Osteoblast (primary cell): ENCODE measurements at regions not wholly inside any gene's neighbourhood (a gene's known extent, or its start where the extent isn't known, plus 50 kb on each side); places are given as distances from the start of the nearest gene placed in this dataset.

ENCODE experiments used
- DNase-seq: peaks from one replicate; pipeline ENCODE4 v3.0.0; 2011; ENCODE audit warnings: low spot score, mixed read lengths; ENCODE audit not compliant: insufficient read length; ENCODE audit errors: missing footprints
- H2AFZ ChIP-seq: 2 replicates; pipeline ENCODE4 v1.6.0; 2011; ENCODE audit warnings: mild to moderate bottlenecking, low read length
- H3K27ac ChIP-seq: 2 replicates; pipeline ENCODE4 v1.5.1; 2011; ENCODE audit warnings: mild to moderate bottlenecking, low read depth, low read length, moderate library complexity
- H3K27me3 ChIP-seq: 2 replicates; pipeline ENCODE4 v1.6.0; 2012; ENCODE audit warnings: mild to moderate bottlenecking, control low read depth, inconsistent platforms, low read length, moderate library complexity; ENCODE audit not compliant: insufficient read depth
- H3K36me3 ChIP-seq: 2 replicates; pipeline ENCODE4 v1.5.1; 2011; ENCODE audit warnings: mild to moderate bottlenecking, low read length, control low read depth, moderate library complexity; ENCODE audit not compliant: insufficient read depth
- H3K4me1 ChIP-seq: 2 replicates; pipeline ENCODE4 v1.5.1; 2011; ENCODE audit warnings: mild to moderate bottlenecking, low read length, control low read depth, moderate library complexity; ENCODE audit not compliant: insufficient read depth
- H3K4me2 ChIP-seq: 2 replicates; pipeline ENCODE4 v1.6.0; 2011; ENCODE audit warnings: mild to moderate bottlenecking, low read length; ENCODE audit not compliant: insufficient read depth
- H3K4me3 ChIP-seq: fragments of 200-600 bp; sonication (generic); 3 replicates; pipeline ENCODE4 v1.5.1; 2012; ENCODE audit warnings: mild to moderate bottlenecking, low read length, inconsistent platforms; ENCODE audit not compliant: insufficient read depth
- H3K79me2 ChIP-seq: 2 replicates; pipeline ENCODE4 v1.6.0; 2012; ENCODE audit warnings: mild to moderate bottlenecking, low read length, control low read depth, inconsistent platforms; ENCODE audit not compliant: insufficient read depth
- H3K9me3 ChIP-seq: 2 replicates; pipeline ENCODE4 v1.5.1; 2011; ENCODE audit warnings: low read depth, low read length, control low read depth
- H4K20me1 ChIP-seq: 2 replicates; pipeline ENCODE4 v1.6.0; 2012; ENCODE audit warnings: mild to moderate bottlenecking, low read length, control low read depth; ENCODE audit not compliant: insufficient read depth
- CTCF ChIP-seq: IDR thresholded peaks from 2 replicates; pipeline ENCODE4 v1.5.1; 2011; ENCODE audit warnings: mild to moderate bottlenecking, low read depth, low read length, moderate library complexity; ENCODE audit errors: extremely low read depth

- DNase-seq: no peak
- no peaks in the 10 kb centered on the region for H3K9me3 ChIP-seq
Observed at GRCh38 chr22:27181537-27181936, 524.1 kb downstream of the MIAT start.

GRCh38 chr22:27183474-27183873 lies 526.1 kb downstream of the MIAT start:
- no peaks in the 10 kb centered on the region for H3K79me2 ChIP-seq
- TF ChIP-seq CTCF: no peak
- no peak for DNase-seq
- no peaks in the 10 kb centered on the region for H4K20me1 ChIP-seq
- H3K4me1 ChIP-seq: no peaks in the 10 kb centered on the region
- no peak overlapping the region for H3K4me3 ChIP-seq
- no peak overlapping the region for H3K27ac ChIP-seq
- no peak overlapping the region for H2AFZ ChIP-seq
- no peak overlapping the region for H3K4me2 ChIP-seq
- no peaks in the 10 kb centered on the region for H3K9me3 ChIP-seq
- H3K36me3 ChIP-seq: no peaks in the 10 kb centered on the region
- peaks cover 17% of the 10 kb centered on the region for H3K27me3 ChIP-seq

More at GRCh38 chr22:27181537-27181936, 524.1 kb downstream of the MIAT start:
- no peak overlapping the region for H3K4me2 ChIP-seq
- no peak overlapping the region for H3K4me3 ChIP-seq
- H3K27ac ChIP-seq: no peak overlapping the region
- TF ChIP-seq CTCF: no peak
- no peaks in the 10 kb centered on the region for H3K79me2 ChIP-seq
- no peak overlapping the region for H2AFZ ChIP-seq
- H3K36me3 ChIP-seq: no peaks in the 10 kb centered on the region
- no peaks in the 10 kb centered on the region for H3K4me1 ChIP-seq
- H3K27me3 ChIP-seq: peaks cover 10% of the 10 kb centered on the region
- no peaks in the 10 kb centered on the region for H4K20me1 ChIP-seq

- no peak for DNase-seq
- Histone ChIP-seq H3K27ac (no peak overlapping the region), H3K4me2 (no peak overlapping the region), H4K20me1 (no peaks in the 10 kb centered on the region), H3K36me3 (no peaks in the 10 kb centered on the region), H3K4me1 (no peaks in the 10 kb centered on the region), H2AFZ (no peak overlapping the region), H3K79me2 (no peaks in the 10 kb centered on the region), H3K9me3 (no peaks in the 10 kb centered on the region), H3K4me3 (no peak overlapping the region), H3K27me3 (peaks cover 17% of the 10 kb centered on the region)
- TF ChIP-seq CTCF: no peak
Observed at GRCh38 chr22:27185099-27185709, 527.8 kb downstream of the MIAT start.

GRCh38 chr22:27185760-27186302 lies 528.4 kb downstream of the MIAT start:
- H3K9me3 ChIP-seq: no peaks in the 10 kb centered on the region
- DNase-seq: no peak
- H3K27me3 ChIP-seq: peaks cover 17% of the 10 kb centered on the region
- H3K4me2 ChIP-seq: no peak overlapping the region
- no peak for TF ChIP-seq CTCF
- H3K79me2 ChIP-seq: no peaks in the 10 kb centered on the region
- H2AFZ ChIP-seq: no peak overlapping the region
- H3K27ac ChIP-seq: no peak overlapping the region
- H3K4me3 ChIP-seq: no peak overlapping the region
- no peaks in the 10 kb centered on the region for H4K20me1 ChIP-seq
- H3K4me1 ChIP-seq: no peaks in the 10 kb centered on the region
- no peaks in the 10 kb centered on the region for H3K36me3 ChIP-seq
